ENCODE measurements at regions not wholly inside any gene's neighbourhood (a gene's known extent, or its start where the extent isn't known, plus 50 kb on each side); places are given as distances from the start of the nearest gene placed in this dataset.

- TF ChIP-seq POLR2A (IDR thresholded peaks at IDR 0.05) = no peak
- TF ChIP-seq CTCF (IDR thresholded peaks at IDR 0.05) = no peak
Observed at GRCh38 chr14:61620130-61620946, 75.0 kb upstream of the HIF1A start.

Measured in Peyer's patch (tissue), 4 donors.